ENCODE measurements at regions not wholly inside any gene's neighbourhood (a gene's known extent, or its start where the extent isn't known, plus 50 kb on each side); places are given as distances from the start of the nearest gene placed in this dataset.

DNA sequence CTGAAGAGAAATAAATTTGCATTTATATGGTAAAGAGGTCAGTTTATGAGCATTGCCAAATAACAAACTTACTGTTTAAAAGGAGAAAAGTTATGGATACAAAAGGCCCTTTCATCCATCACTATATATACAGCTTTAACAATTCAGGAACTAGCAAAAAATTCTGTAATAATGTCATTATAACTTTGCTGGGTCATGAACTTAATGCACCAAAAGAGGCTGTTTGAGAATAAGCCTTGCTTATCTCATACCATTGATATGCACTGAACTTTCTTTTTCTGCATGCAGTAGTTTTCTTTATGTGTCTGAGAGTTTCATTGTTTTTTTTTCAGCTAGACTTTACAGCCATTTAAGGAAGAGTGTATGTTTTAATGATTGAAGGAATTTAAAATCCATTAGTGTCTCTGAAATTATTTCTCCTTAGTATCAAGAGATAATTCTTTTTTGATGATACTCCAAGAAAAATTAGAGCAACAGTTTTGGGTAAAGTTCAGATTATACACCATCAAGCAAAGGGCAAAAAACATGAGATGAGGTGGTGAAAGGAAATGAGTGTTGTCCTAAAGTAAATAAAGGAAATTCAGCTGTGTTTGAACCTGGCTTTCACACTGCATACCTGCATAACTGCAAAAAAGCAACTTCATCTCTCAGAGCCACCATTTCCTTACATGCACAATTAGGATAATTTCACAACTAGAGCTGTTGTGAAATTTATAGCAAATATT lies 188.2 kb upstream of the ANO3 start:
- Histone ChIP-seq H3K27ac (replicated peaks in 1 of 4) (no peak overlapping the region), H3K4me1 (peaks cover 0 to 10% (median 4%) of the 10 kb centered on the region in 4 donors), H3K9me3 (no peaks in the 10 kb centered on the region), H3K4me3 (no peak overlapping the region), H3K36me3 (no peaks in the 10 kb centered on the region), H3K27me3 (no peaks in the 10 kb centered on the region)
- no peak for DNase-seq (ENCODE audit: extremely low spot score)
- TF ChIP-seq, protein P1, sequence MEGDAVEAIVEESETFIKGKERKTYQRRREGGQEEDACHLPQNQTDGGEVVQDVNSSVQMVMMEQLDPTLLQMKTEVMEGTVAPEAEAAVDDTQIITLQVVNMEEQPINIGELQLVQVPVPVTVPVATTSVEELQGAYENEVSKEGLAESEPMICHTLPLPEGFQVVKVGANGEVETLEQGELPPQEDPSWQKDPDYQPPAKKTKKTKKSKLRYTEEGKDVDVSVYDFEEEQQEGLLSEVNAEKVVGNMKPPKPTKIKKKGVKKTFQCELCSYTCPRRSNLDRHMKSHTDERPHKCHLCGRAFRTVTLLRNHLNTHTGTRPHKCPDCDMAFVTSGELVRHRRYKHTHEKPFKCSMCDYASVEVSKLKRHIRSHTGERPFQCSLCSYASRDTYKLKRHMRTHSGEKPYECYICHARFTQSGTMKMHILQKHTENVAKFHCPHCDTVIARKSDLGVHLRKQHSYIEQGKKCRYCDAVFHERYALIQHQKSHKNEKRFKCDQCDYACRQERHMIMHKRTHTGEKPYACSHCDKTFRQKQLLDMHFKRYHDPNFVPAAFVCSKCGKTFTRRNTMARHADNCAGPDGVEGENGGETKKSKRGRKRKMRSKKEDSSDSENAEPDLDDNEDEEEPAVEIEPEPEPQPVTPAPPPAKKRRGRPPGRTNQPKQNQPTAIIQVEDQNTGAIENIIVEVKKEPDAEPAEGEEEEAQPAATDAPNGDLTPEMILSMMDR (IDR thresholded peaks at IDR 0.05) = no peak
- intact Hi-C loops (cut with DNase I) = no loop called here

DNA sequence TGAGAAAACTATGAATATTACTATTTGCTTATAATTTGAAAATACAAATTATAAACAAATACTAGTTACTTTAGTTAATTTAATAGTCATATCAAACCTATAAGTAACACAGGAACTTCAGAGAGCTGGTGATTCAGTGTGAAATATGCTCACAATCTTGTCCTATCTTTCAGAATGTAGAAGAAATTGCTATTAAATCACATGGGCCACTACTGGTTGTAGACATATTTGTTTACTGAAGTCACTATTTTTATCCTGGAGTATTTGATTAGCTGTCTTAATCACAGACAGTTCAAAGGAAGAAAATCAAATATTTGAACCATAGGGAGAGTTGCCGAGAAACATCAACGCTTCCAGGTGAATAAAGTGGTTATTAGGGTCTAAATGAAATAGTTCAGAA lies 187.6 kb upstream of the ANO3 start:
- Histone ChIP-seq H3K27ac (replicated peaks in 1 of 4) (no peak overlapping the region), H3K4me3 (no peak overlapping the region), H3K36me3 (no peaks in the 10 kb centered on the region), H3K27me3 (no peaks in the 10 kb centered on the region), H3K4me1 (peaks cover 0 to 10% (median 4%) of the 10 kb centered on the region in 4 donors), H3K9me3 (no peaks in the 10 kb centered on the region)
- intact Hi-C loops (cut with DNase I) = no loop called here
- TF ChIP-seq, protein P1 (IDR thresholded peaks at IDR 0.05) = no peak
- TF ChIP-seq POLR2A (IDR thresholded peaks at IDR 0.05; ENCODE audit: low read depth) (no peak), EP300 (IDR thresholded peaks at IDR 0.05) (no peak), POLR2AphosphoS5 (IDR thresholded peaks at IDR 0.05) (no peak)
- WGBS = 95% methylated on average over 2 of the region's 2 CpGs
- no peak for DNase-seq (ENCODE audit: extremely low spot score)

DNA sequence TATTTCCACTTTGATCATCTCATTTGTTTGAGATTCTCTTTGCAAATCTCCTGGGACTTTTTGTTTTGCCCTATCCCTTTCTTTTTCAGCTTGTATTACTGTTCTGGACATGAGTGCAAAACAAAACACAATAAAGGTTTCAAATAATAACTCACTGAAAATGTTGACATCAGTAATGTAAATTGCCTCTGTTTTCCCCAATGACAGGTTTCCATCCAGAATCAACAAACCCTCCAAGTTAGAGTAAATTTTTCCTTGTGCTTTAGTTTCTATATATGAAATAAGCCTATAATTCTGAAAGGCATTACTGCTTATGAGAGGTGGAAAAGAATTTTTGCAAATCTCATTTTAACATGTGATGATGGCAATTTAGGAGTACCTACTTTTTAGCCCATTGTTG lies 187.0 kb upstream of the ANO3 start:
- no peaks in the 10 kb centered on the region for H3K36me3 ChIP-seq
- no peak for DNase-seq (ENCODE audit: extremely low spot score)
- TF ChIP-seq, protein P1 (IDR thresholded peaks at IDR 0.05) = no peak
- TF ChIP-seq POLR2A (IDR thresholded peaks at IDR 0.05; ENCODE audit: low read depth) (no peak), EP300 (IDR thresholded peaks at IDR 0.05) (no peak), POLR2AphosphoS5 (IDR thresholded peaks at IDR 0.05) (no peak)
- intact Hi-C loops (cut with DNase I) = no loop called here
- H3K9me3 ChIP-seq = no peaks in the 10 kb centered on the region
- no peak overlapping the region for H3K4me3 ChIP-seq
- no peak overlapping the region for H3K27ac ChIP-seq (replicated peaks in 1 of 4)
- H3K4me1 ChIP-seq = peaks cover 0 to 10% (median 4%) of the 10 kb centered on the region in 4 donors
- no peaks in the 10 kb centered on the region for H3K27me3 ChIP-seq

DNA sequence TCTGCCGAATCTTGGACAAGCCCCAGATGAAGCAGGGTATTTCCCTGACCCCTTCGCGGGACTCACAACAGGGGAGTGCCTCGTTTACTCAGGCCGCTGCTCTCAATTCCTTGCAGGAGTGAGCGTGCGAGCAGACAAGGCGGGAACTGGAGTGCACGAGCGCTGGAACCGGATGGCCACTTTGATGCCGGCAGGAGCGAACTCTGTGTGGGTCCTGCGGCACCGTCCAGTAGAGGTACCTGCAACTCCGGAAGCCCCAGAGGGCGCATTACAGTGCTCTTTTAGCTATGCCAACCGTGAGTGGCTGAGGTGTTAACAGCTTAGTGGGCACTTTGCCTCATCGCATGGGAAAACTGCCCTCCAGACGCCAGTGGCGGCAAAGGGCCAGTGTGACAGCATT lies 182.3 kb upstream of the ANO3 start:
- Histone ChIP-seq H3K36me3 (no peaks in the 10 kb centered on the region), H3K9me3 (no peaks in the 10 kb centered on the region), H3K4me3 (no peak overlapping the region), H3K4me1 (no peaks in the 10 kb centered on the region), H3K27ac (replicated peaks in 1 of 4) (no peak overlapping the region), H3K27me3 (no peaks in the 10 kb centered on the region)
- 96% methylated on average over 20 of the region's 21 CpGs for WGBS
- TF ChIP-seq POLR2AphosphoS5 (IDR thresholded peaks at IDR 0.05) (no peak), EP300 (IDR thresholded peaks at IDR 0.05) (no peak), POLR2A (IDR thresholded peaks at IDR 0.05; ENCODE audit: low read depth) (no peak)
- TF ChIP-seq, protein P1 (IDR thresholded peaks at IDR 0.05) = no peak
- DNase-seq (ENCODE audit: extremely low spot score) = no peak
- intact Hi-C loops (cut with DNase I) = no loop called here

DNA sequence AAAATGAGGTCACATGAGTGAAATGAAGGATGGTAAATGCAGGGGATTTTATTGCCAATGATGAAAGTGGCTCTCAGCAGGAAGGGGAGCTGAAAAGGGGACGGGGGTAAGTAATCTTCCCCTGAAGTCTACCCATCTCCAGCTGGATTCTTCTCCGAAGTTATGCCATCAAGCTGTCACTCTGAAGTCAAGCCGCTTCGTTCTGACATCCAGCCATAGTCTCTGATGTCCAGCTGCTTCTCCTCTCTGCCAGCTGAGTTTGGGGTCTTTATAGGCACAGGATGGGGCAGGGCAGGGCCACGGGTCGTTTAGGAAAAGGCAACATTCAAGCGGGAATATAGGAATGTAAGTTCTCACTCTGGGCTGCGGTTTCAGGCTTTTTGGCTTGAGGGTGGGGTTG lies 181.9 kb upstream of the ANO3 start:
- Histone ChIP-seq H3K36me3 (no peaks in the 10 kb centered on the region), H3K4me3 (no peak overlapping the region), H3K9me3 (no peaks in the 10 kb centered on the region), H3K27me3 (no peaks in the 10 kb centered on the region), H3K27ac (replicated peaks in 1 of 4) (no peak overlapping the region), H3K4me1 (no peaks in the 10 kb centered on the region)
- 87% methylated on average over 8 of the region's 8 CpGs for WGBS
- TF ChIP-seq, protein P1 (IDR thresholded peaks at IDR 0.05) = no peak
- TF ChIP-seq POLR2A (IDR thresholded peaks at IDR 0.05; ENCODE audit: low read depth) (no peak), EP300 (IDR thresholded peaks at IDR 0.05) (no peak), POLR2AphosphoS5 (IDR thresholded peaks at IDR 0.05) (no peak)
- no peak for DNase-seq (ENCODE audit: extremely low spot score)
- intact Hi-C loops (cut with DNase I) = no loop called here
